Activated T-helper 1 cell treated with Interleukin-2 at 50 U/mL for 16 hours (primary cell): ENCODE measurements at regions not wholly inside any gene's neighbourhood (a gene's known extent, or its start where the extent isn't known, plus 50 kb on each side); places are given as distances from the start of the nearest gene placed in this dataset.

Source experiments
- DNase-seq: peaks from one replicate; pipeline ENCODE4 v3.0.0-alpha.2; 2020; ENCODE audit warnings: low read depth

- DNase-seq, result no peak
Measured at GRCh38 chrX:16451334-16451733, 198.6 kb upstream of the S100G start.

GRCh38 chrX:16454926-16455325, 195.0 kb upstream of the S100G start:
- DNase-seq, result no peak

GRCh38 chrX:16457239-16457638, 192.7 kb upstream of the S100G start:
- no peak for DNase-seq

- no peak for DNase-seq
Measured at GRCh38 chrX:16458208-16458607, 191.8 kb upstream of the S100G start.

GRCh38 chrX:16459008-16459407, 190.9 kb upstream of the S100G start:
- no peak for DNase-seq

- no peak for DNase-seq
Measured at GRCh38 chrX:16461968-16462367, 188.0 kb upstream of the S100G start.

DNA sequence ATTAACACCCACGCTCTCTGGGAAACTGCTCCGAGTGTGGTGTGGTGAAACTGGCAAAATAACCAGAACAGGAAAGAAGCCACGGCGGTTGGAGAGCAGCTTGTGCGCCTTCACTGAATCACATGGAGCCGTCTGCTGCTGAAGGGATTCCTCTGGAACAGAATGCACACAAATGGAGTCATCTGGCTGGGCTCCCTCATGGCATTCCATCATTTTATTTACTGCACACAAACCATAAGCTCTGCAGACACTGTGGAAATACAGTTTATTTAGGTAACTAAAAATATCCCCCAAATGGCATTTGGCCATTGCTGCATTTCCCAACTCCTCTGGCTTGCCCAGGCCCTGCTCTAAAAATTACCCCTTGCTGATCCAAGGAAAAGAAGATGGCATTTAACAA, 187.0 kb upstream of the S100G start:
- no peak for DNase-seq

DNA sequence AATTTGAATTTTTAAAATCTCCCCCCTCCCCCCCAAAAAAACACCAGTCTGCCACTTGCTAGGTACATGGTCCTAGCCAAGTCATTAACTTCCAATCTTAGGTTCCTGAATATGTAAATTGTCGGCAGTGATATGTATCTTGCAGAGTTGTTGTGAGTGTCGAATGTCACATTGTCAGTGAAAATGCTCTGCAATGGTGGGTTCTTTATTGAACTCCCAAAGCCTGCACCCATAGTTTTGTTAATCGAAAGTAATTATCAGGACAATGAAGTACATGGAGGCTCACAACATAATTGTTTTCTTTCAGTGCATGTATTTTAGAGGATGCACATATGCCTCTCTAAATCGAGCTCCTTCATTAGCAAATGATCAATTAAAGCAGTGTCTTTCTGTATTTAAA, 185.6 kb upstream of the S100G start:
- DNase-seq, result no peak

GRCh38 chrX:16465081-16465876, 184.7 kb upstream of the S100G start:
- DNase-seq, result no peak

GRCh38 chrX:16466640-16467432, 183.1 kb upstream of the S100G start:
- DNase-seq, result no peak

- no peak for DNase-seq
Measured at GRCh38 chrX:16469870-16470269, 180.1 kb upstream of the S100G start.

- no peak for DNase-seq
Measured at GRCh38 chrX:16472345-16472744, 177.6 kb upstream of the S100G start.

DNA sequence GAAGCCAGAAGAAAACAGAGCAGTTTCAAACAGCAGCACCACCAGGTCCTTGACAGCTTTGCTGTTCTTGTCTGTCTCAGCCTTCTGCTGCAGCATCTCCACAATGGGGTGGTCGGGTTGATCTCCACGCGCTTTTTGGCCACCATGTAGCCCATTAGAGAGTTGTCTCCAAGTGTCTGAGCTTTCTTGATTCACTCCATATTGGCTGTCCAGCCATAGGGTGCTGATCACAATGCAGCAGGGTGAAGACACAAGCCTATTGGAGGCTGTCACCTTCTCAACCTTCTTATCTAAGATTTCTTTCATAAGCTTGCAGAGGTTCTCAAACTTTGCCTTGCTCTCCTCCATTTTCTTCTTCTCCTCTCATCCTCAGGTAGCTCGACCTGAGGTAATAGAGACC, 175.4 kb upstream of the S100G start:
- DNase-seq, result no peak

DNA sequence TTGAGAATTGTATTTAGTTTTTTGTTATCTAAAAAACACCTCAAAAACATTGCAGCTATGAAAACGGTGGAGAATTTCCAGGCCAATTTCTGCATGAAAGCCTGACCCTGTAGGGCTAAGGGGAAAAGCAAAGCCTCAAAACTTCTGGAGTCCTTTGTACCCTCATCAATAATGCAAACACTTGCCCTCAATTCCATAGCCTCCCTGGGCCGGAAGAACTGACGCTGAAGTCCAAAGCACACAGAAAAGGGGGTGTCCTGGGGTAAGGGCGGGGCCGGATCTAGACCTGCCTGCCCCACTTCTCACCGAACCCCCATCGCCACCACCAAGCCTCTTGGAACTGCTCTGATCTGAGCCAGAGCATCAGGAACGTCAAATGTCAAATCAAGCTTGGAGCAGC, 173.9 kb upstream of the S100G start:
- DNase-seq, result no peak

- no peak for DNase-seq
Measured at GRCh38 chrX:16476692-16477091, 173.3 kb upstream of the S100G start.

DNA sequence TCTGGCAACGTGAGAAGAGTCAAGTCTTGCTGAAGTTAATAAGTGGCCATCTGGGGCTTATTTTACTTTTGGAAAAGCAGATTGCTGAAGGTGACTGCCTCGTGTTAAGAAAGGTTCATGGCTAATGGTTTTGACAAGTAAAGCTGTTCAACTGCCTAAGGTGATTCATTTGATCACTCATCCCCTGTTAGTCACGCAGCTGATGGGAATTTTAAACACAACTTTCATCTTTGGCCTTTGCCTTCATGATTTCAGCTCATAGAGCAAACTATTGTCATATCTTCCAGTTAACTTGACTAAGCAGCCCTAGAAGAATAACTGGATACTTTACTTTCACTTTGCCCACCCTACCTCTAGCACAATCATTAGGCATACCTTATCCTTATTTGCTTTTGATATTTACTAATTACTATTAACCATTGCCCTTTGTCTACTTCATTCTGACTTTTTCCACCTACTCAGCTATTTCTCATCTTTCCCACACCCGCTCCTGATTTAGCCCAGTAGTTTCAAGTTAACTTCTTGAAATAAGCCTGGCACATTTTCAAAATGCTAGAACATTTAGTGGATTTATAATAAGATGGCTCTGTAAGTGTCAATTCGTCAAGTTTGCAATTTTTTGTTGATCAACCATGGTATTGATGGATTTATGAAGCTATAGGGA, 170.6 kb upstream of the S100G start:
- no peak for DNase-seq

- no peak for DNase-seq
Measured at GRCh38 chrX:16480049-16480448, 169.9 kb upstream of the S100G start.

DNA sequence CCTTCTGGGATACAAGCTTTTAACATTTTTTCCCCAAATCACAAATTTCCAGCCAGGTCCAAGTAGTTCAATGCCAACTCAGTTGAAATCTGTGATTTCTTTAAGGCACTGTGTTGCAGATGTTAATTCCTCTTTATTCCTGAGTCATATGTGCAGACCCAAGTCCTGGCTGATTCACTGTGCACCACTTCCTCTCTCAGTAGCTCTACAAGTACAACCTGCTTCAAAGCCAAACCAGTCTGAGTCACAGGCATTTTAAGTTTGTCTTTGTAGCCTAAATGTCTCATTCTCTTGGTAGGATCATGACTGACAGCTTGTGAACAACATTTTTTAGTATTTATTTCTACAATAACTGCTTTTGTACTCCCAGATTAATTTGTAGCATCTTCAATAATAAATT, 165.6 kb upstream of the S100G start:
- peak; percentile 3 for DNase-seq

DNA sequence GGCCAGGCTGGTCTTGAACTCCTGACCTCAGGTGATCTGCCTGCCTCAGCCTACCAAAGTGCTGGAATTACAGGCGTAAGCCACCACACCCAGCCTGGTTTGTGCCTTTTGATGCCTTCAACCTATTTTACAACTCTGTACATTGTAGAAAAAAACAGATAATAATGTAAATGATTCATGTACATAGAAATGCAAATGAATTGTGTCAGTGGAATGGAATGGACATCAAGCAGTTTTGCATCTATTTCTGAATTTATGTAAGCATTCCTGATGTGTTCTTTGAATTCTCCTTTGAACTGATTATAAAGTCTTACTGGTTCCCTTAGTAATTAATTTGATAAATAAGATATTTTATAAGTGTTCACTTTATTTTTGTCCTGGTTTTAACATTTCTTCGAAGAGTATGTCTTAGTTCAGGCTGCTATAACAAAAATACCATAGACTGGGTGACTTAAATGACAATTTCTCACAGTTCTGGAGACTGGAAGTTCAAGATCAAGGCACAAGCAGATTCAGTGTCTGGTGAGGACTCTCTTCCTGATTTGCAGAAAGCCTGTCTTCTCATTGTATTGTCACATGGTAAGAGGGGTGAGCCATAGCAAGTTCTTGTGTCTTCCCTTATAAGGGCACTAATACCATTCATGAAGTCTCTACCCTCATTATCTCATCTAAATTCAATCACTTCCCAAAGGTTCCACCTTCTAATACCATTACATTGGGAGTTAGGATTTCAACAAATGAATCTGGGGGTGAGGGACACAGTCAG, 162.2 kb upstream of the S100G start:
- DNase-seq, result no peak

- no peak for DNase-seq
Measured at GRCh38 chrX:16488959-16489358, 161.0 kb upstream of the S100G start.

DNA sequence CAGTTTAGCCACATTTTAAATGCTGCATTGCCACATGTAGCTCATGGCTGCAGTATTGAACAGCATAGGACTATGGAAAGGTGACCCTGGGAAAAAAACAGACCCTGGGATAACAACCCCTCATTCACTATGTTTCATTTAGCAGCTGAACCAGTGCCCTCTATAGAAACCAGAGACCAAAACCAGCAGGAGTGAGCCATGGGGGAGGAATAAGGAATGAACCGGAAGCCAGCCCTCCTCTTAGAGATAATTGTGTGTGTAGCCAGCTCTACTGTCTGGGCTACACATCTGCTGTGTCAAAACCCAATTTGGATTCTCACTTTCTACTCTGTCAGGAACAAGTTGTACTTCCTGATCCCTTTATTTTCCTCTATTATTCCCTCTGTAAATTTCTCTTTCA, 158.5 kb upstream of the S100G start:
- DNase-seq, result no peak

DNA sequence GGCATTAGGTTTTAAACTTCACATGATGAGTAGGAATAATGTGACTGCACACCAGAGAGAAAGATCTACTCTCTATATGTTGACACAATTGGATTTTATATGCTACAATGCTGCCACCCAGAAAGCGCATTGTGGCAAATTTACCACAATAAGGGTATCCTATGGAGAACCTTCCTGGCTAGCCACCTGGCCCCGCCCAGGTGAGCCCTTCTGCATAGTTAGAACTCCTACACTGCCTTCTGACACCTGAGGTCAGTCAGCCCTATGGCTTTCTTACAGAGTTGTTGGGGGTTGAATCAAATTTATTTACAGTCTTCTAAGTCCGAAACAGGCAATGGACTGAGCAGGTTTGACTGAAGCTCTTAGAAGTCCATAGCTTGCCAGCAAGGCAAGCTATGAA, 153.8 kb upstream of the S100G start:
- no peak for DNase-seq
